LNCaP clone FGC (cell line): ENCODE measurements at regions not wholly inside any gene's neighbourhood (a gene's known extent, or its start where the extent isn't known, plus 50 kb on each side); places are given as distances from the start of the nearest gene placed in this dataset.
A peak's percentile ranks its signal among the peaks of the same experiment; 100 is the strongest.

Experiments
- DNase-seq: peaks from one replicate; pipeline ENCODE4 v3.0.0-alpha.2; 2011; ENCODE audit warnings: low read depth
- H3K4me3 ChIP-seq: 2 replicates; pipeline ENCODE4 v1.5.1; 2011; ENCODE audit warnings: mild to moderate bottlenecking, low read depth, low read length, control low read depth
- TF ChIP-seq, protein P1 (sequence below): IDR thresholded peaks from 2 replicates; pipeline ENCODE4 v1.5.1; 2012; ENCODE audit warnings: mild to moderate bottlenecking; ENCODE audit not compliant: control insufficient read depth, insufficient read depth; ENCODE audit errors: extremely low read depth

DNA sequence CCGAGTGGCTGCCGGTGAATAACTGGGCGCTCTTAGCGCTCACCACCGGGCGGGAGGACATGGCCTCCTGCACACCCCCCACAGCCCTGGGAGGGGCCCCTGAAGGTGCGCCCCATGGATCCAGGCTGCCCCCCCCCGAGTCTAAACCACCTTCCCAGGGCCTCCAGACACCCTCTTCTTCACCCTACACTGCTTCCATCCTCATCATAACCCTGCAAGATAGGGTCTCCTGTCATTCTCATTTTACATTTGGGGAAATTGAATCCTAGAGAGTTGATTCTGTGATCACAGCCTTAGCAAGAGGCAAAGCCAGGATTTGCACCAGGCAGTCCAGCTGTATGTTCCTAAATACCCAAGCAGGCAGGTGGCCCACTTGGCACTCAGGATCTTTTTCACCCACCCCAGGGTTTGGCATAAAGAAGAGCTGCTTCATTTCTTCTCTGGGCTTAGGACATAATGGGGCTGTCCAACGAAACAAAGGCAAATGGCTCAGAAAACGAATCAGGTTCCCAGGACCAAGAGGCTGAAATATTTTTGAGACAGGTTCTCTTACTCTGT, 110.8 kb downstream of the PTPRS start:
- TF ChIP-seq, protein P1, sequence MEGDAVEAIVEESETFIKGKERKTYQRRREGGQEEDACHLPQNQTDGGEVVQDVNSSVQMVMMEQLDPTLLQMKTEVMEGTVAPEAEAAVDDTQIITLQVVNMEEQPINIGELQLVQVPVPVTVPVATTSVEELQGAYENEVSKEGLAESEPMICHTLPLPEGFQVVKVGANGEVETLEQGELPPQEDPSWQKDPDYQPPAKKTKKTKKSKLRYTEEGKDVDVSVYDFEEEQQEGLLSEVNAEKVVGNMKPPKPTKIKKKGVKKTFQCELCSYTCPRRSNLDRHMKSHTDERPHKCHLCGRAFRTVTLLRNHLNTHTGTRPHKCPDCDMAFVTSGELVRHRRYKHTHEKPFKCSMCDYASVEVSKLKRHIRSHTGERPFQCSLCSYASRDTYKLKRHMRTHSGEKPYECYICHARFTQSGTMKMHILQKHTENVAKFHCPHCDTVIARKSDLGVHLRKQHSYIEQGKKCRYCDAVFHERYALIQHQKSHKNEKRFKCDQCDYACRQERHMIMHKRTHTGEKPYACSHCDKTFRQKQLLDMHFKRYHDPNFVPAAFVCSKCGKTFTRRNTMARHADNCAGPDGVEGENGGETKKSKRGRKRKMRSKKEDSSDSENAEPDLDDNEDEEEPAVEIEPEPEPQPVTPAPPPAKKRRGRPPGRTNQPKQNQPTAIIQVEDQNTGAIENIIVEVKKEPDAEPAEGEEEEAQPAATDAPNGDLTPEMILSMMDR, result no peak
- peak overlapping the region; percentile 39 for H3K4me3 ChIP-seq
- DNase-seq, result no peak

- DNase-seq, result no peak
- peak overlapping the region; percentile 39 for H3K4me3 ChIP-seq
- TF ChIP-seq, protein P1, result no peak
These were observed 111.5 kb downstream of the PTPRS start for GRCh38 chr19:5228932-5229777.

- H3K4me3 ChIP-seq, result no peak overlapping the region
- TF ChIP-seq, protein P1, result no peak
- DNase-seq, result no peak
These were observed 112.1 kb downstream of the PTPRS start for GRCh38 chr19:5228490-5228889.

- no peak overlapping the region for H3K4me3 ChIP-seq
- TF ChIP-seq, protein P1, result peak; percentile 45
- no peak for DNase-seq
These were observed 114.9 kb downstream of the PTPRS start for GRCh38 chr19:5225486-5226345.

DNA sequence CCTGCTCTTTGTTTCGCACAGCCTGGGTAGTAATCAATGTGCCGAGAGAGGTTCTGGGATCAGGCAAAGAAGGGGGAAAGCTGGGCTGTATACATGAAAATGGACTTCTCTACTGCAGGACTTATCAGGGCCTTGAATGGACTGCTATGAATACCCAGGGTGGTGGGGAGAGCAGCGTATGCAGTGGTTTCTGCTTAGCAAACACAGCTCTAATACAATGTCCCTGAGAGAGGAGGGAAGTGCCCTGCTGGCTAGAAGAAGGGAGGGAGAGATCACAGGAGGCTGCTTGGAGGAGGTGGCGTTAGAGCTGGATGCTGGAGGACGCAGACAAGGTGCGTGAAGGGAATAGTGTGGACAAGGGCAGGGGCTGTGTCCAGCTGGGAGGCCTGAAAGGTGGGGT, 116.1 kb downstream of the PTPRS start:
- no peak for DNase-seq
- no peak overlapping the region for H3K4me3 ChIP-seq
- TF ChIP-seq, protein P1, result no peak

DNA sequence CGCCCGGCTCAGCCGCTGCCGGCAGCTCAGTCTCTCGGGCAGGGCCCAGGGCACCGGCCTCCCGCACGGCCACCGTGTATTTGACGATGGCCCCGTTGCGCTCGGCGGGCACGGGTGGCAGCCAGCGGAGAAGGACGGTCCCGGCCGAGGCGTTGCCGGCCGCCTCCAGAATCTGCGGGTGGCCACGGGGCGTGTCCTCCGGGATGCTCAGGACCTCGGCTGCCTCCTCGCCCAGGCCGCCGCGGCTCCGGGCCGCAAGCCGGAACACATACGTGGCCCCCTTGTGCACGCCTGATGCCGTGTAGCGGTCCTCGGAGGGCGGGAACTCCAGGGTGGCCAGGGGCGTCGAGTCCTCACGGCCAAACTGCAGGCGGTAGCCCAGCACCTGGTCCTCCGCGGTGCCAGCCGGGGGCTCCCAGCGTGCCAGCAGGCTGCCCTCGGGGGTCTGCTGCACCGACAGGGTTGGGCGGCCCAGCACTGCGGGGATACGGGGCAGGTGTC, 117.7 kb downstream of the PTPRS start:
- no peak for DNase-seq

More for the DNA sequence above, 117.7 kb downstream of the PTPRS start:
- TF ChIP-seq, protein P1, result no peak
- no peak overlapping the region for H3K4me3 ChIP-seq
